IMR-90 (cell line): ENCODE measurements at regions not wholly inside any gene's neighbourhood (a gene's known extent, or its start where the extent isn't known, plus 50 kb on each side); places are given as distances from the start of the nearest gene placed in this dataset.

Experiments
- ATAC-seq: fragments of 200-7000 bp; cut with Tn5 transposase; 2 replicates; pipeline ENCODE4 v1.9.1; 2020; ENCODE audit warnings: low read depth, mild to moderate bottlenecking, moderate library complexity
- BruUV-seq: library from RNA; stranded (reverse); fragments of 400-500 nt; replicated peaks from 2 replicates; lab custom pipeline; 2021; lab: Mats Ljungman, UMichigan
- CTCF ChIA-PET: fragments of 300-600 bp; formaldehyde crosslinking; extraction: SDS; loops from one replicate; lab custom pipeline; 2021; ENCODE audit warnings: antibody characterized with exemption; lab: Yijun Ruan, JAX
- POLR2A ChIA-PET: fragments of 300-600 bp; sonication (Branson Sonifier 250); formaldehyde crosslinking; loops from one replicate; lab custom pipeline; 2022; ENCODE audit warnings: antibody characterized with exemption; ENCODE audit not compliant: unreplicated experiment; lab: Charles Lee
- DNase-seq: peaks from one replicate; pipeline ENCODE4 v3.0.0; 2013
- H2AFZ ChIP-seq: replicated peaks from 2 replicates; pipeline ENCODE3; 2013; ENCODE audit warnings: low read length, mild to moderate bottlenecking; ENCODE audit not compliant: poor library complexity
- H2AK5ac ChIP-seq: 2 replicates; pipeline ENCODE4 v1.6.1; 2013; ENCODE audit warnings: low read depth, low read length, inconsistent platforms
- H2AK9ac ChIP-seq: replicated peaks from 2 replicates; pipeline ENCODE3; 2013; ENCODE audit warnings: mild to moderate bottlenecking, low read depth, low read length, moderate library complexity; ENCODE audit not compliant: poor library complexity
- H2BK120ac ChIP-seq: 2 replicates; pipeline ENCODE4 v1.6.1; 2013; ENCODE audit warnings: low read depth, low read length, inconsistent platforms
- H2BK15ac ChIP-seq: 3 replicates; pipeline ENCODE4 v1.6.1; 2013; ENCODE audit warnings: low read depth, low read length, inconsistent platforms
- H2BK20ac ChIP-seq: 2 replicates; pipeline ENCODE4 v1.6.1; 2013; ENCODE audit warnings: low read depth, mild to moderate bottlenecking, inconsistent platforms, low read length, moderate library complexity
- H2BK5ac ChIP-seq: 2 replicates; pipeline ENCODE4 v1.6.1; 2013; ENCODE audit warnings: mild to moderate bottlenecking, low read depth, low read length, inconsistent platforms; ENCODE audit not compliant: poor library complexity, severe bottlenecking
- H3K14ac ChIP-seq: replicated peaks from 2 replicates; pipeline ENCODE4 v1.6.1; 2013; ENCODE audit warnings: low read depth, low read length, inconsistent platforms
- H3K18ac ChIP-seq: 2 replicates; pipeline ENCODE4 v1.6.1; 2013; ENCODE audit warnings: low read depth, low read length, control low read depth
- H3K23ac ChIP-seq: 2 replicates; pipeline ENCODE4 v1.6.1; 2013; ENCODE audit warnings: low read depth, low read length, inconsistent platforms
- H3K27ac ChIP-seq: 2 replicates; pipeline ENCODE4 v1.5.1; 2013; ENCODE audit warnings: mild to moderate bottlenecking, control low read depth, low read length; ENCODE audit not compliant: insufficient read depth
- H3K27me3 ChIP-seq: 2 replicates; pipeline ENCODE4 v1.6.1; 2013; ENCODE audit warnings: low read length; ENCODE audit not compliant: control insufficient read depth, insufficient read depth
- H3K36me3 ChIP-seq: 2 replicates; pipeline ENCODE4 v1.6.1; 2013; ENCODE audit warnings: low read length, mixed read lengths; ENCODE audit not compliant: control insufficient read depth, insufficient read depth
- H3K4ac ChIP-seq: 2 replicates; pipeline ENCODE4 v1.6.1; 2013; ENCODE audit warnings: low read depth, low read length, inconsistent platforms
- H3K4me1 ChIP-seq: 2 replicates; pipeline ENCODE4 v1.6.1; 2013; ENCODE audit warnings: low read length, mixed read lengths; ENCODE audit not compliant: control insufficient read depth, insufficient read depth
- H3K4me2 ChIP-seq: 2 replicates; pipeline ENCODE4 v1.6.1; 2013; ENCODE audit warnings: low read depth, mild to moderate bottlenecking, control low read depth, low read length, moderate library complexity
- H3K4me3 ChIP-seq: 2 replicates; pipeline ENCODE4 v1.5.1; 2013; ENCODE audit warnings: low read depth, mild to moderate bottlenecking, control low read depth, low read length, moderate library complexity; ENCODE audit not compliant: insufficient read depth
- H3K56ac ChIP-seq: 2 replicates; pipeline ENCODE4 v1.6.1; 2013; ENCODE audit warnings: low read length, inconsistent platforms; ENCODE audit not compliant: insufficient read depth; ENCODE audit errors: extremely low read depth
- H3K79me1 ChIP-seq, 2 experiments: 2 replicates each; pipeline ENCODE4 v1.6.1; 2013; ENCODE audit warnings: low read length in 2 of 2, inconsistent platforms in 1 of 2, low read depth in 1 of 2
- H3K9ac ChIP-seq: 2 replicates; pipeline ENCODE4 v1.6.1; 2013; ENCODE audit warnings: low read depth, low read length, control low read depth
- H3K9me1 ChIP-seq: 2 replicates; pipeline ENCODE4 v1.6.1; 2013; ENCODE audit warnings: low read length, inconsistent platforms; ENCODE audit not compliant: insufficient read depth
- H3K9me3 ChIP-seq: 2 replicates; pipeline ENCODE4 v1.6.1; 2013; ENCODE audit warnings: low read length; ENCODE audit not compliant: control insufficient read depth, insufficient read depth
- H4K20me1 ChIP-seq: 2 replicates; pipeline ENCODE4 v1.6.1; 2013; ENCODE audit warnings: low read length, inconsistent platforms; ENCODE audit not compliant: insufficient read depth
- H4K5ac ChIP-seq: 2 replicates; pipeline ENCODE4 v1.6.1; 2013; ENCODE audit warnings: mild to moderate bottlenecking, low read depth, low read length, control low read depth
- H4K8ac ChIP-seq, 2 experiments: 2 replicates each; pipeline ENCODE4 v1.6.1; 2013; ENCODE audit warnings: low read depth in 2 of 2, low read length in 2 of 2, control low read depth in 1 of 2, inconsistent platforms in 1 of 2
- H4K91ac ChIP-seq: 2 replicates; pipeline ENCODE4 v1.6.1; 2013; ENCODE audit warnings: low read depth, low read length, inconsistent platforms; ENCODE audit not compliant: insufficient read depth
- CEBPB ChIP-seq: IDR thresholded peaks from 2 replicates; pipeline ENCODE4 v1.6.1; 2012; ENCODE audit warnings: low read depth, low read length, improper control_type of control experiment
- ELK1 ChIP-seq: fragments of 150-350 bp; IDR thresholded peaks from 2 replicates; pipeline ENCODE4 v1.6.1; 2016; ENCODE audit warnings: low read depth, mild to moderate bottlenecking, low read length, moderate library complexity, borderline replicate concordance
- RFX5 ChIP-seq: IDR thresholded peaks from 2 replicates; pipeline ENCODE4 v1.8.0; 2012; ENCODE audit warnings: low read depth, mild to moderate bottlenecking, low read length, moderate library complexity
- whole genome bisulfite sequencing, 2 experiments: methylation state at CpG; one replicate each; pipeline versions ENCODE4 v1.1.5 to v1.1.7; 2013; ENCODE audit warnings: missing lambda C conversion rate in 2 of 2; ENCODE audit not compliant: insufficient read length in 1 of 2; ENCODE audit errors: extremely low coverage in 2 of 2; 5-methylcytosine and 5-hydroxymethylcytosine counted together
- dilution Hi-C: fragments of 300-500 bp; cut with HindIII; formaldehyde crosslinking; loops from one replicate; pipeline ENCODE4 v1.14.3; 2018; ENCODE audit warnings: low sequenced_read_pairs; ENCODE audit not compliant: unreplicated experiment
- in situ Hi-C: fragments of 300-500 bp; cut with MboI; formaldehyde crosslinking; loops from 3 replicates; pipeline ENCODE4 v1.14.3; 2019; ENCODE audit warnings: low sequenced_read_pairs, inconsistent platforms, mixed read lengths
- intact Hi-C: fragments of 100-400 bp; cut with micrococcal nuclease; formaldehyde crosslinking; loops from 2 replicates; pipeline ENCODE4 v1.10.0; 2022

GRCh38 chr14:38127784-38128183, 79.9 kb upstream of the SSTR1 start:
- H3K23ac ChIP-seq, result no peak overlapping the region
- CTCF ChIA-PET, result interaction anchor here (0.6 to 0.8 kb wide), 2 partner anchors 12 to 411 kb away, joined by 3 read pairs; no protein-coding TSS in a partner anchor
- WGBS, 2 experiments, result 71% methylated on average over 1 of the region's 3 CpGs; no CpG with 5 or more reads in 1 of the 2 experiments

More at GRCh38 chr14:38127784-38128183, 79.9 kb upstream of the SSTR1 start:
- Histone ChIP-seq H4K91ac (no peak overlapping the region), H2BK120ac (no peak overlapping the region), H3K9me3 (no peaks in the 10 kb centered on the region), H3K4me2 (no peak overlapping the region), H4K20me1 (no peaks in the 10 kb centered on the region), H3K14ac (0 out of 2 replicates have a peak overlapping the region, but pooled peaks have one; percentile 66), H4K5ac (no peak overlapping the region), H3K18ac (no peak overlapping the region), H2AFZ (no peak overlapping the region), H3K56ac (no peak overlapping the region), H2AK9ac (no peak overlapping the region), H3K9me1 (no peaks in the 10 kb centered on the region), H3K4me1 (no peaks in the 10 kb centered on the region; the same call in 1 of the 2 replicates), H3K4ac (0 out of 2 replicates have a peak overlapping the region, but pooled peaks have one; percentile 10), H3K9ac (no peak overlapping the region), H4K8ac (no peak overlapping the region), H3K27ac (no peak overlapping the region), H2BK20ac (no peak overlapping the region), H2BK5ac (no peak overlapping the region), H3K27me3 (no peaks in the 10 kb centered on the region), H3K36me3 (no peaks in the 10 kb centered on the region), H3K4me3 (no peak overlapping the region), H3K79me1 (no peaks in the 10 kb centered on the region), H2AK5ac (peak overlapping the region; percentile 53; the same call in 1 of the 2 replicates), H2BK15ac (0 out of 3 replicates have a peak overlapping the region, but pooled peaks have one; percentile 15)
- POLR2A ChIA-PET, result no interaction called here
- intact Hi-C loops, result no loop called here
- in situ Hi-C loops, result no loop called here
- no TSS peak for BruUV-seq
- DNase-seq (peak; percentile 47), ATAC-seq (peak; percentile 44)
- dilution Hi-C loops, result no loop called here
- peak; percentile 78 for TF ChIP-seq CEBPB
- TF ChIP-seq ELK1, result no peak
- TF ChIP-seq RFX5, result no peak
